ENCODE measurements at regions not wholly inside any gene's neighbourhood (a gene's known extent, or its start where the extent isn't known, plus 50 kb on each side); places are given as distances from the start of the nearest gene placed in this dataset.

- peak; percentile 3 for DNase-seq (ENCODE audit: low read depth)
Observed at GRCh38 chr10:111986079-111986478, 197.5 kb downstream of the GPAM start.

GRCh38 chr10:111988646-111989045 lies 194.9 kb downstream of the GPAM start:
- no peak for DNase-seq (ENCODE audit: low read depth)

GRCh38 chr10:111989136-111989911 lies 194.2 kb downstream of the GPAM start:
- no peak for DNase-seq (ENCODE audit: low read depth)

- no peak for DNase-seq (ENCODE audit: low read depth)
Observed at GRCh38 chr10:111990734-111991133, 192.8 kb downstream of the GPAM start.

DNA sequence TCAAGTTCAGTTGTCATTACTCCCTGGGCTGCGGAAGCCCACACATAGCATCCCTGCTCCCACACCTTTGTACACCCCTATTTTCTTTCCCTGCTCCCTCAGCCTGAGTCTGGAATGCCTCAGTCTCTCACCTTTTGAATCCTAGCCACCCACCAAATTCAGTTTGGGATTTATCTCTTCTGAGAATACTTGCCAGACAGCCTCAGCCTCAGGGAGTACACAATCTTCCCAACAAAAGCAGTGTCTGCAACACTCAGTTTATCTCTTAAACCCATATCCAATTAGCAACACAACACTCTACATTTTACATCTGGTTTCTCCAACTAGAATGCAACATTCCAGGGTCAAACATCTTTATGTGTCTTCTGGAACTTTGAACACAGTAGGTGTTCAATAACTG lies 190.2 kb downstream of the GPAM start:
- DNase-seq (ENCODE audit: low read depth) = no peak

DNA sequence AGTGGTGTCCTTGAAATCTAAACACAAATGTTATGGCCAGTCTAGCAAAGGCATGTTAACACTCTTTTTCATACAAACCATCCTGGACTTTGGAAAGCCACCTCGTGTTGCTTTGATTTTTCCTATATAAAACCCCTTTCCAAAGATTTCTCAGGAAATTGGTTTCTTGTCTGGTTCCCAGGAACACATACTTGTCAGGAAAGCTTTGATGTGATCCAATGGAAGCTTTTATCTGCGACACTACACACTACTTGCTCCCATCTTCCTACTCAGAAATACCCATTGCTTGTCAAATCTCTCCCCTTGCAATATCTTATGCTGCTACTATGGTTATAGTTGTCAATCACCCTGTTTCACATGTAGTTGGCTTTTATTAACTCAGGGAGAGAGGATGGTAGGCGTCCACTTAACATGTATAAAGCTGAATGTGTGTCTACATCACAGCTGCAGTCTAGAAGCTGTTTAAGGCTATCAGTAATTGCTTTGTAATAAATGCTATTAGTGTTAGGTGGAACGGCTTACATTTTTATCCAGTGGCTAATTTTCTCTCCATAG lies 189.6 kb downstream of the GPAM start:
- DNase-seq (ENCODE audit: low read depth) = no peak

DNA sequence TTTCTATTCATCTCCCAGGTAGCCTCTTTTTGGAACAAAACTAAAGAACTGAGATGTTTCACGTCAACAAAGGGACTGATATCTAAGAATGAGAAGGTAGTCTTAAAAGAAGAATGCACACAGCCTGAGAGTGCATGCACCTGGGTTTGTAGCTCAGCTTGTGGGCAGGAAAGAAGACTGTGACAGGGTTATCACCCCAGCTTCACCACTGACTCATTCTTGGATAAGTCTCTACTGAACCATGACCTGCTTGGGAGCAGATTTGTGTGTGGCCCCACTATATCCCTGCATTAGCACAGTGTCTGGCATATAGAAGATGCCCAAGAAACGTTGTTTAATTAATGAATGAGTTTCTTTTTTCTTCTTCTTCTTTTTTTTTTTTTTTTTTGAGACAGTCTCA lies 187.5 kb downstream of the GPAM start:
- DNase-seq (ENCODE audit: low read depth) = no peak

DNA sequence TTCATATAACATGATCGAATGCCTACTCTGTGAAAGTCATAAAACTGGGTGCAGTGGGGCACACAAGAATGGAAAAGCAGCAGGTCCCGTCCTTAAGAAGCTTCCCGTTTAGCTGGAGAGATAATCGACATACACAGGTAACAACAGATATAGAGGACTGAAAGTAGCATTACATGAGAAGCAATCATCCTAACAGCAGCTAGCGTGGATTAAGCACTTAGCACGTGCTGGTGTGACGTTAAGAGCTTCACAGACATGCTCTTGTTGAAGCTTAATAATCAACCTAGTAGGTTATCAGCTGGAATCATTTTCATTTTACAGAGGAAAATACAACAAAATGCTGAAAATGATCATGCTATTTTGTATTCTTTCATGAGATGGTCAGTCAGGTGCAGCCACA lies 184.8 kb downstream of the GPAM start:
- no peak for DNase-seq (ENCODE audit: low read depth)

DNA sequence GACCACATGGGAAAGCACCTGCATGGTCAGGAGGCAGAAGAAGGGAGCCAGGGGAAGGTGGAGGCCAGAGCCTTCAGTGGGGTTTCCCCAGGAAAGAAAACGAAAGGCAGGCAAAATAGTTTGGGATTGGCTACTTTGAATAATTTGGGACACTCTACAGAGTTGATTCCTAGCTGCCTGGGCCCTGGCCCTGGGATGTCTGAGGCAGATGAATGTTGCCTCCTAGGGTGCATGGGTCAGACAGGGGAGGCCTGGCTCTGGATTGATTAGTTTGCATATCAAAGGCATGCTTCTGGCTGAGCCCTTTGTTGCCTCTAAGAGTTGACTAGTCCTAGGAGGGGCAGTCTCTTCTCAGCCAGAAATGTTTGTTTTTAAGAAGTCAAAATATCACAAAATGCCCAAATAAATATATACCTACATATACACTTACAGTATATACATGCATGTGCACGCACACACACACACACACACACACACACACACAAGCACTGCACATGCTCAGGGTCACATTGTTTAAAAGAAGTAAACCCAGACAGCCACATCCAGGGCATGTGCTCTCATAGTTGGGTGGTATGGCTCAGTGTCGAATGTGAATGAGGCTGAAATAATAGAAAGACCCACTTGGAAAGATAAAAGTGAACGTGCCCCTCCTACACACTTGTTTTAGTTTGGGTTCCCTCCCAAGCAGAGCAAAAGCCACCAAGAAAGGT lies 184.2 kb downstream of the GPAM start:
- no peak for DNase-seq (ENCODE audit: low read depth)

- DNase-seq (ENCODE audit: low read depth) = no peak
Observed at GRCh38 chr10:111999915-112000302, 183.7 kb downstream of the GPAM start.

- peak; percentile 3 for DNase-seq (ENCODE audit: low read depth)
Observed at GRCh38 chr10:112000466-112000865, 183.1 kb downstream of the GPAM start.

DNA sequence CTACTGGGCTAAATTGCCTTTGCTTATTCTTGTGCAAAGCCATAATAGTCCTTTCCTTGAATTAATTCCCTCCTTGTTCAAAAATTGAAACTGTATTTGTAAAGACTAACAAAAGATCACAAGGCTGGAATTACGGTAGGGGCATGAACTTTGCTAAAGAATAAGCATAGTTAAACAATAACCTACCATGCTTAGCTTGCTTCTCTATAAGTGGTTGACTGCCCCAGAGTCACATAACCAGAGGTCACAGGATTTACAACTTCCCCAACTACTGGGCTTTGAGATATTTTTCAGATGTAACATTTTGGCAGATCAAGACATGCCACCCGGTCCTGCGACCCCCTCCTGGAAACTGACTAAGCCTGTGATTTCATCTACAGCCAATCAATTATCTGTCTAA lies 181.4 kb downstream of the GPAM start:
- no peak for DNase-seq (ENCODE audit: low read depth)

GRCh38 chr10:112004075-112004474 lies 179.5 kb downstream of the GPAM start:
- no peak for DNase-seq (ENCODE audit: low read depth)

DNA sequence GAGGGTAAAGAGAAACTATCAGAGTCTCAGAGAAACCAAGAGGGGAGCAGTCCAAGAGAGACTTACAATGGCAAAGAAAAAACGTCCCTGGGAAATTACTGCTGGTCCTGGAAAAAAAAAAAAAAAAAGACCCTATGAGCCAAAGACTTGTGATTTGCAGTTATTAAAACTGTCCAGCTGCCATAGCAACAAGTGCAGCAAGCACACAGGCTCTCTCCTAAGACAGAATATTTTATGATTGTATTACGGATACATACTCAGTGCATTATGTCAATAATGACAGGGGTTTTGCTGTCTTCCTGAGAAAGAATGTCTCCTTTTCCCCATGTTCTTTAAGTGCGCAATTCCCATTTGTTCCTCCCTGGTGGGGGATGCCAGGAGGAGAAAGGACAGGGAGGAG lies 178.5 kb downstream of the GPAM start:
- no peak for DNase-seq (ENCODE audit: low read depth)

GRCh38 chr10:112006407-112006806 lies 177.2 kb downstream of the GPAM start:
- DNase-seq (ENCODE audit: low read depth) = no peak

GRCh38 chr10:112006831-112007230 lies 176.7 kb downstream of the GPAM start:
- DNase-seq (ENCODE audit: low read depth) = no peak

GRCh38 chr10:112022196-112022595 lies 161.4 kb downstream of the GPAM start:
- no peak for DNase-seq (ENCODE audit: low read depth)

DNA sequence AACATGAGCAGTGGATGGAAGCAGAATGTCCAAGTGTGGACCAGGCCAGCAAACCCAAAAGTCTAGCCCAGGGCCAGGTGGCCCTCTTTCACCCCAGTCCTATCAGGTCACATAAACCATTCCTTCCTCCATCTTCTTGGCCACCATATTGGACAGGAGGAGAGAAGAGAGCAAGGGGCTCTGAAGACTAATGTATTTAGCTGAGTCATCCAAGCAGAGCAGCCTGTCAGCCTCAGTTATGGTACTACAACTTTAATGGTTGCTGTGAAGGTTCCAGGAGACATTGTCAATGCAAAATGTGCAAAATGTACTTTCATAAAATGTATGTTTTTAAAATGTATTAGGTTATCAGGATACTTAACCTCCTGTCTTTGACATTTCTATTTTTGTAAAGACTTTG lies 159.5 kb downstream of the GPAM start:
- no peak for DNase-seq (ENCODE audit: low read depth)

- no peak for DNase-seq (ENCODE audit: low read depth)
Observed at GRCh38 chr10:112025228-112025627, 158.3 kb downstream of the GPAM start.

DNA sequence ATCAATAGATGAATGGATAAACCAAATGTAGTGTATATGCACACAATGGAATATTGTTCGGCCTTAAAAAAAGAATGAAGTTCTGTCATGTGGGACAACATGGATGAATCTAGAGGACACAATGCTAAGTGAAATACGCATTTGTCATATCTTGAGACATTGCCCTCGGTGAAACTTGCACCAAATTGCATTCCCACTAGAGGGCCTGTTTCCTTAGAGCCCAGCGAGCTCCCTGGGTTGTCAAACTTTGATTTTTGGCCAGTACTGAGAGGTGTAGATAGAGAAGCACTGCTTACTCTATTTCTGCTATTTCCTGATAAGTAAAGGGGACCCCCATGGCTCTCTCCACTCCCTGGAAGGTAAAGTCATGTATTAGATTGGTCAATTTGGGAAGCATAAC lies 157.1 kb downstream of the GPAM start:
- no peak for DNase-seq (ENCODE audit: low read depth)

GRCh38 chr10:112027731-112028280 lies 155.8 kb downstream of the GPAM start:
- DNase-seq (ENCODE audit: low read depth) = no peak

DNA sequence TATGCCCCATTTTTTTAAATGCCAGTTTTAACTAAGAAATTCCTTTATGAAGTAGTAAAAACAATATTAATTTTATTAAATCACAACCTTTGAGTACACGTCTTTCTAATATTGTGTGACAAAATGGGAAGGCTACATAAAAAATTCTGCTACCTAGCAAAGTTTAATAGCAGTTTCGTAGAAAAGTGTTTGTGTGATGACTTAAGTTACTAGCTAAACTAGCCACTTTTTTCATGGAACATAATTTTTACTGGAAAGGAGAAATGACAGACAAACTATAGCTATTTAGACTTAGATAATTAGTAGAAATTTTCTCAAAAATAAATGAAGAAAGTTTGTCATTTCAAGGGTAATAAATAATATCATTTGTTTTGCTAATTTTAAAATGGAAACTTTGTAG lies 153.1 kb downstream of the GPAM start:
- no peak for DNase-seq (ENCODE audit: low read depth)

DNA sequence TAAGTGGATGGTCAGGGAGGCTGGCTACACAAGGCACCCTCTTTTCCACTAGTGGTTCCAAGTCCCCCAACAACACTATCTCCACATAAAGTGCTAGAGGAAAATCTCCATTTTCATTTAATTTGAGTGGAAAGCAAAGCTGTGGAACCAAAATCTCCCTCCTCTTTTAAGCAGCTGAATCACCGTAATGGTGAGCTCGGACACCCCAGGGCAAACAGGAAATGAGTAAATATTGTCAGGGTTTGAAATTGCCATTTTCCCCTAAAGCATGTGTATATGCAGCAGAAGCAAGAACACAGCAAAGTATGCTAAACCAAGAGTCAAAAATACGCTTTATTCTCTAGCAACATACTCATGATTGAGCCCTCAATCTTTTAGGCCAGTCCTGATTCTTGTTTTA lies 143.7 kb downstream of the GPAM start:
- DNase-seq (ENCODE audit: low read depth) = no peak

Data from amniotic epithelial cell (primary cell).